GM23338 (cell line): ENCODE measurements at regions not wholly inside any gene's neighbourhood (a gene's known extent, or its start where the extent isn't known, plus 50 kb on each side); places are given as distances from the start of the nearest gene placed in this dataset.

Source experiments
- ATAC-seq: fragments of 200-7000 bp; cut with Tn5 transposase; 3 replicates; pipeline ENCODE4 v1.9.1; 2020
- DNase-seq: peaks from one replicate; pipeline ENCODE4 v3.0.0-alpha.2; 2015; ENCODE audit warnings: low spot score
- H2AFZ ChIP-seq: fragments of 200-600 bp; sonication (generic); 2 replicates; pipeline ENCODE4 v1.8.0; 2016; ENCODE audit warnings: antibody characterized with exemption, mild to moderate bottlenecking, moderate library complexity
- H3F3A ChIP-seq: fragments of 200-600 bp; sonication (generic); replicated peaks from 2 replicates; pipeline ENCODE4 v1.8.0; 2017; ENCODE audit warnings: antibody characterized with exemption, mixed run types, low read depth
- H3K27ac ChIP-seq: fragments of 200-600 bp; sonication (generic); 2 replicates; pipeline ENCODE4 v1.6.1; 2016; ENCODE audit warnings: low read depth
- H3K27me3 ChIP-seq: fragments of 200-600 bp; sonication (generic); 2 replicates; pipeline ENCODE4 v1.8.0; 2016; ENCODE audit warnings: mild to moderate bottlenecking, mixed run types, moderate library complexity; ENCODE audit not compliant: insufficient read depth
- H3K36me3 ChIP-seq: fragments of 200-600 bp; sonication (generic); 2 replicates; pipeline ENCODE4 v1.8.0; 2016; ENCODE audit warnings: mild to moderate bottlenecking; ENCODE audit not compliant: insufficient read depth
- H3K4me1 ChIP-seq: fragments of 200-600 bp; sonication (generic); 2 replicates; pipeline ENCODE4 v1.8.0; 2016; ENCODE audit warnings: mild to moderate bottlenecking, moderate library complexity; ENCODE audit not compliant: insufficient read depth
- H3K4me2 ChIP-seq: fragments of 200-600 bp; sonication (generic); 2 replicates; pipeline ENCODE4 v1.7.1; 2017; ENCODE audit warnings: mixed run types
- H3K4me3 ChIP-seq: fragments of 200-600 bp; sonication (generic); 2 replicates; pipeline ENCODE4 v1.6.1; 2016; ENCODE audit warnings: mixed run types
- H3K79me2 ChIP-seq: fragments of 200-600 bp; sonication (generic); replicated peaks from 2 replicates; pipeline ENCODE4 v1.8.0; 2017; ENCODE audit warnings: mild to moderate bottlenecking; ENCODE audit not compliant: insufficient read depth
- H3K9me2 ChIP-seq: fragments of 200-600 bp; sonication (generic); 2 replicates; pipeline ENCODE4 v1.8.0; 2017; ENCODE audit not compliant: insufficient read depth
- H4K20me1 ChIP-seq: fragments of 200-600 bp; sonication (generic); replicated peaks from 2 replicates; pipeline ENCODE4 v1.8.0; 2017; ENCODE audit warnings: mild to moderate bottlenecking; ENCODE audit not compliant: insufficient read depth
- H3K27ac Mint-ChIP-seq: 2 replicates; pipeline ENCODE4 v1.8.0; 2020; ENCODE audit warnings: inconsistent platforms, mild to moderate bottlenecking, moderate library complexity, mixed read lengths
- H3K27me3 Mint-ChIP-seq: 3 replicates; pipeline ENCODE4 v1.8.0; 2022; ENCODE audit warnings: low read depth, mild to moderate bottlenecking, moderate library complexity, mixed read lengths, inconsistent platforms; ENCODE audit not compliant: insufficient read depth, poor library complexity
- H3K36me3 Mint-ChIP-seq: 3 replicates; pipeline ENCODE4 v1.8.0; 2021; ENCODE audit warnings: low read depth, mild to moderate bottlenecking, inconsistent platforms, moderate library complexity, mixed read lengths
- H3K4me1 Mint-ChIP-seq: 3 replicates; pipeline ENCODE4 v1.8.0; 2020; ENCODE audit warnings: mild to moderate bottlenecking, inconsistent platforms, mixed read lengths
- H3K4me3 Mint-ChIP-seq: 3 replicates; pipeline ENCODE4 v1.8.0; 2021; ENCODE audit warnings: moderate library complexity, mild to moderate bottlenecking, inconsistent platforms, mixed read lengths
- H3K9me3 Mint-ChIP-seq: 3 replicates; pipeline ENCODE4 v1.8.0; 2020; ENCODE audit warnings: moderate library complexity, mild to moderate bottlenecking, inconsistent platforms, mixed read lengths
- EZH2 ChIP-seq: fragments of 200-600 bp; sonication (generic); IDR thresholded peaks from one replicate; pipeline ENCODE4 v1.8.0; 2017; ENCODE audit warnings: antibody characterized with exemption, mild to moderate bottlenecking, low read depth; ENCODE audit not compliant: unreplicated experiment
- EZH2phosphoT487 ChIP-seq: fragments of 200-600 bp; sonication (generic); IDR thresholded peaks from one replicate; pipeline ENCODE4 v1.8.1; 2018; ENCODE audit warnings: antibody characterized with exemption; ENCODE audit not compliant: unreplicated experiment
- NANOG ChIP-seq: IDR thresholded peaks from 2 replicates; pipeline ENCODE4 v1.6.1; 2016; ENCODE audit warnings: antibody characterized with exemption, borderline replicate concordance
- POLR2AphosphoS5 ChIP-seq: IDR thresholded peaks from 2 replicates; pipeline ENCODE4 v1.6.1; 2016; ENCODE audit warnings: antibody characterized with exemption, low read depth
- ZNF114 ChIP-seq: fragments of 250-450 bp; sonication (Bioruptor Pico); IDR thresholded peaks from 2 replicates; pipeline ENCODE4 v1.5.0; 2020; ENCODE audit warnings: mild to moderate bottlenecking, moderate library complexity
- ZNF331 ChIP-seq: fragments of 250-450 bp; sonication (Bioruptor Pico); IDR thresholded peaks from 2 replicates; pipeline ENCODE4 v1.5.0; 2020; ENCODE audit warnings: low read depth, mild to moderate bottlenecking, moderate library complexity
- TF ChIP-seq, protein P1 (sequence below), 2 experiments: fragments of 200-600 bp in 1 of 2; sonication (generic) in 1 of 2; conservative IDR thresholded peaks; 2 replicates each; pipeline versions ENCODE4 v1.5.1 to v1.6.1; 2016 to 2017; ENCODE audit warnings: antibody characterized with exemption in 2 of 2, low read depth in 2 of 2, mild to moderate bottlenecking in 2 of 2, moderate library complexity in 1 of 2
- TF ChIP-seq, protein P2 (sequence below): fragments of 250-450 bp; sonication (Bioruptor Pico); IDR thresholded peaks from 2 replicates; pipeline ENCODE4 v1.5.0; 2020; ENCODE audit warnings: mild to moderate bottlenecking, moderate library complexity
- TF ChIP-seq, protein P3 (sequence below): IDR thresholded peaks from one replicate; pipeline ENCODE4 v1.6.1; 2018; ENCODE audit warnings: antibody characterized with exemption; ENCODE audit not compliant: unreplicated experiment
- TF ChIP-seq, protein P4 (sequence below): IDR thresholded peaks from 2 replicates; pipeline ENCODE4 v1.6.1; 2016; ENCODE audit warnings: antibody characterized with exemption

DNA sequence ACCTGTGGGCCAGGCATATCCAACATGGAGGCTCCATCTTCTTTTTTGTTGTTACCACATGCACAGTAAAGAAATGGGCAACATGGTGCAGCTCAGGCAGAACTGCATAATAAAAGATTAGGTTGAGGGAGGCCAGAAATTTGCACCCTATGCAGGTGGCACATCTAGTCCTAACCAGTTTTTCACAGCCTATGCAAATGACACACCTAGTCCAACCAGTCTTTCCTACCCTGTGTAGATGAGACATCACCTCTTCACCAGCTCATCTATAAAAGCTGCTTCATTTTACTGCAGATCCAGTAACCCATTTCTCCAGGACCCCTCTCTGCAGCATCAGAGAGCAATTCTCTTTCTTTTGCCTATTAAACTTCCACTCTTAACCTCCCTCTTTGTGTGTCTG, 411.0 kb upstream of the PCDH15 start:
- DNase-seq (no peak), ATAC-seq (no peak)
- H3K79me2 ChIP-seq: no peaks in the 10 kb centered on the region
- no peaks in the 10 kb centered on the region; the same call in 2 of the 3 replicates for H3K9me3 Mint-ChIP-seq
- TF ChIP-seq, protein P1, sequence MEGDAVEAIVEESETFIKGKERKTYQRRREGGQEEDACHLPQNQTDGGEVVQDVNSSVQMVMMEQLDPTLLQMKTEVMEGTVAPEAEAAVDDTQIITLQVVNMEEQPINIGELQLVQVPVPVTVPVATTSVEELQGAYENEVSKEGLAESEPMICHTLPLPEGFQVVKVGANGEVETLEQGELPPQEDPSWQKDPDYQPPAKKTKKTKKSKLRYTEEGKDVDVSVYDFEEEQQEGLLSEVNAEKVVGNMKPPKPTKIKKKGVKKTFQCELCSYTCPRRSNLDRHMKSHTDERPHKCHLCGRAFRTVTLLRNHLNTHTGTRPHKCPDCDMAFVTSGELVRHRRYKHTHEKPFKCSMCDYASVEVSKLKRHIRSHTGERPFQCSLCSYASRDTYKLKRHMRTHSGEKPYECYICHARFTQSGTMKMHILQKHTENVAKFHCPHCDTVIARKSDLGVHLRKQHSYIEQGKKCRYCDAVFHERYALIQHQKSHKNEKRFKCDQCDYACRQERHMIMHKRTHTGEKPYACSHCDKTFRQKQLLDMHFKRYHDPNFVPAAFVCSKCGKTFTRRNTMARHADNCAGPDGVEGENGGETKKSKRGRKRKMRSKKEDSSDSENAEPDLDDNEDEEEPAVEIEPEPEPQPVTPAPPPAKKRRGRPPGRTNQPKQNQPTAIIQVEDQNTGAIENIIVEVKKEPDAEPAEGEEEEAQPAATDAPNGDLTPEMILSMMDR (conservative IDR thresholded peaks at IDR 0.05; ENCODE audit: low read depth in 2 of 2): no peak
- TF ChIP-seq, protein P2, sequence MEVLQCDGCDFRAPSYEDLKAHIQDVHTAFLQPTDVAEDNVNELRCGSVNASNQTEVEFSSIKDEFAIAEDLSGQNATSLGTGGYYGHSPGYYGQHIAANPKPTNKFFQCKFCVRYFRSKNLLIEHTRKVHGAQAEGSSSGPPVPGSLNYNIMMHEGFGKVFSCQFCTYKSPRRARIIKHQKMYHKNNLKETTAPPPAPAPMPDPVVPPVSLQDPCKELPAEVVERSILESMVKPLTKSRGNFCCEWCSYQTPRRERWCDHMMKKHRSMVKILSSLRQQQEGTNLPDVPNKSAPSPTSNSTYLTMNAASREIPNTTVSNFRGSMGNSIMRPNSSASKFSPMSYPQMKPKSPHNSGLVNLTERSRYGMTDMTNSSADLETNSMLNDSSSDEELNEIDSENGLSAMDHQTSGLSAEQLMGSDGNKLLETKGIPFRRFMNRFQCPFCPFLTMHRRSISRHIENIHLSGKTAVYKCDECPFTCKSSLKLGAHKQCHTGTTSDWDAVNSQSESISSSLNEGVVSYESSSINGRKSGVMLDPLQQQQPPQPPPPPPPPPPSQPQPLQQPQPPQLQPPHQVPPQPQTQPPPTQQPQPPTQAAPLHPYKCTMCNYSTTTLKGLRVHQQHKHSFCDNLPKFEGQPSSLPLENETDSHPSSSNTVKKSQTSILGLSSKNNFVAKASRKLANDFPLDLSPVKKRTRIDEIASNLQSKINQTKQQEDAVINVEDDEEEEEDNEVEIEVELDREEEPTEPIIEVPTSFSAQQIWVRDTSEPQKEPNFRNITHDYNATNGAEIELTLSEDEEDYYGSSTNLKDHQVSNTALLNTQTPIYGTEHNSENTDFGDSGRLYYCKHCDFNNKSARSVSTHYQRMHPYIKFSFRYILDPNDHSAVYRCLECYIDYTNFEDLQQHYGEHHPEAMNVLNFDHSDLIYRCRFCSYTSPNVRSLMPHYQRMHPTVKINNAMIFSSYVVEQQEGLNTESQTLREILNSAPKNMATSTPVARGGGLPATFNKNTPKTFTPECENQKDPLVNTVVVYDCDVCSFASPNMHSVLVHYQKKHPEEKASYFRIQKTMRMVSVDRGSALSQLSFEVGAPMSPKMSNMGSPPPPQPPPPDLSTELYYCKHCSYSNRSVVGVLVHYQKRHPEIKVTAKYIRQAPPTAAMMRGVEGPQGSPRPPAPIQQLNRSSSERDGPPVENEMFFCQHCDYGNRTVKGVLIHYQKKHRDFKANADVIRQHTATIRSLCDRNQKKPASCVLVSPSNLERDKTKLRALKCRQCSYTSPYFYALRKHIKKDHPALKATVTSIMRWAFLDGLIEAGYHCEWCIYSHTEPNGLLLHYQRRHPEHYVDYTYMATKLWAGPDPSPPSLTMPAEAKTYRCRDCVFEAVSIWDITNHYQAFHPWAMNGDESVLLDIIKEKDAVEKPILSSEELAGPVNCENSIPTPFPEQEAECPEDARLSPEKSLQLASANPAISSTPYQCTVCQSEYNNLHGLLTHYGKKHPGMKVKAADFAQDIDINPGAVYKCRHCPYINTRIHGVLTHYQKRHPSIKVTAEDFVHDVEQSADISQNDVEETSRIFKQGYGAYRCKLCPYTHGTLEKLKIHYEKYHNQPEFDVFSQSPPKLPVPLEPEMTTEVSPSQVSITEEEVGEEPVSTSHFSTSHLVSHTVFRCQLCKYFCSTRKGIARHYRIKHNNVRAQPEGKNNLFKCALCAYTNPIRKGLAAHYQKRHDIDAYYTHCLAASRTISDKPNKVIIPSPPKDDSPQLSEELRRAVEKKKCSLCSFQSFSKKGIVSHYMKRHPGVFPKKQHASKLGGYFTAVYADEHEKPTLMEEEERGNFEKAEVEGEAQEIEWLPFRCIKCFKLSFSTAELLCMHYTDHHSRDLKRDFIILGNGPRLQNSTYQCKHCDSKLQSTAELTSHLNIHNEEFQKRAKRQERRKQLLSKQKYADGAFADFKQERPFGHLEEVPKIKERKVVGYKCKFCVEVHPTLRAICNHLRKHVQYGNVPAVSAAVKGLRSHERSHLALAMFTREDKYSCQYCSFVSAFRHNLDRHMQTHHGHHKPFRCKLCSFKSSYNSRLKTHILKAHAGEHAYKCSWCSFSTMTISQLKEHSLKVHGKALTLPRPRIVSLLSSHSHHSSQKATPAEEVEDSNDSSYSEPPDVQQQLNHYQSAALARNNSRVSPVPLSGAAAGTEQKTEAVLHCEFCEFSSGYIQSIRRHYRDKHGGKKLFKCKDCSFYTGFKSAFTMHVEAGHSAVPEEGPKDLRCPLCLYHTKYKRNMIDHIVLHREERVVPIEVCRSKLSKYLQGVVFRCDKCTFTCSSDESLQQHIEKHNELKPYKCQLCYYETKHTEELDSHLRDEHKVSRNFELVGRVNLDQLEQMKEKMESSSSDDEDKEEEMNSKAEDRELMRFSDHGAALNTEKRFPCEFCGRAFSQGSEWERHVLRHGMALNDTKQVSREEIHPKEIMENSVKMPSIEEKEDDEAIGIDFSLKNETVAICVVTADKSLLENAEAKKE (CRISPR knock-in tag): no peak
- no peak for TF ChIP-seq POLR2AphosphoS5
- TF ChIP-seq, protein P3, sequence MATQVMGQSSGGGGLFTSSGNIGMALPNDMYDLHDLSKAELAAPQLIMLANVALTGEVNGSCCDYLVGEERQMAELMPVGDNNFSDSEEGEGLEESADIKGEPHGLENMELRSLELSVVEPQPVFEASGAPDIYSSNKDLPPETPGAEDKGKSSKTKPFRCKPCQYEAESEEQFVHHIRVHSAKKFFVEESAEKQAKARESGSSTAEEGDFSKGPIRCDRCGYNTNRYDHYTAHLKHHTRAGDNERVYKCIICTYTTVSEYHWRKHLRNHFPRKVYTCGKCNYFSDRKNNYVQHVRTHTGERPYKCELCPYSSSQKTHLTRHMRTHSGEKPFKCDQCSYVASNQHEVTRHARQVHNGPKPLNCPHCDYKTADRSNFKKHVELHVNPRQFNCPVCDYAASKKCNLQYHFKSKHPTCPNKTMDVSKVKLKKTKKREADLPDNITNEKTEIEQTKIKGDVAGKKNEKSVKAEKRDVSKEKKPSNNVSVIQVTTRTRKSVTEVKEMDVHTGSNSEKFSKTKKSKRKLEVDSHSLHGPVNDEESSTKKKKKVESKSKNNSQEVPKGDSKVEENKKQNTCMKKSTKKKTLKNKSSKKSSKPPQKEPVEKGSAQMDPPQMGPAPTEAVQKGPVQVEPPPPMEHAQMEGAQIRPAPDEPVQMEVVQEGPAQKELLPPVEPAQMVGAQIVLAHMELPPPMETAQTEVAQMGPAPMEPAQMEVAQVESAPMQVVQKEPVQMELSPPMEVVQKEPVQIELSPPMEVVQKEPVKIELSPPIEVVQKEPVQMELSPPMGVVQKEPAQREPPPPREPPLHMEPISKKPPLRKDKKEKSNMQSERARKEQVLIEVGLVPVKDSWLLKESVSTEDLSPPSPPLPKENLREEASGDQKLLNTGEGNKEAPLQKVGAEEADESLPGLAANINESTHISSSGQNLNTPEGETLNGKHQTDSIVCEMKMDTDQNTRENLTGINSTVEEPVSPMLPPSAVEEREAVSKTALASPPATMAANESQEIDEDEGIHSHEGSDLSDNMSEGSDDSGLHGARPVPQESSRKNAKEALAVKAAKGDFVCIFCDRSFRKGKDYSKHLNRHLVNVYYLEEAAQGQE: no peak
- no peak for TF ChIP-seq NANOG
- no peak for TF ChIP-seq ZNF114 (CRISPR knock-in tag)
- no peak for TF ChIP-seq ZNF331 (CRISPR knock-in tag)
- TF ChIP-seq, protein P4, sequence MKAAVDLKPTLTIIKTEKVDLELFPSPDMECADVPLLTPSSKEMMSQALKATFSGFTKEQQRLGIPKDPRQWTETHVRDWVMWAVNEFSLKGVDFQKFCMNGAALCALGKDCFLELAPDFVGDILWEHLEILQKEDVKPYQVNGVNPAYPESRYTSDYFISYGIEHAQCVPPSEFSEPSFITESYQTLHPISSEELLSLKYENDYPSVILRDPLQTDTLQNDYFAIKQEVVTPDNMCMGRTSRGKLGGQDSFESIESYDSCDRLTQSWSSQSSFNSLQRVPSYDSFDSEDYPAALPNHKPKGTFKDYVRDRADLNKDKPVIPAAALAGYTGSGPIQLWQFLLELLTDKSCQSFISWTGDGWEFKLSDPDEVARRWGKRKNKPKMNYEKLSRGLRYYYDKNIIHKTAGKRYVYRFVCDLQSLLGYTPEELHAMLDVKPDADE: no peak
- no peak for TF ChIP-seq EZH2
- TF ChIP-seq EZH2phosphoT487: no peak
- peaks cover 3% of the 10 kb centered on the region; the same call in 1 of the 2 replicates for H3K4me1 ChIP-seq
- H3K27ac ChIP-seq: no peak overlapping the region
- H3K27me3 ChIP-seq: no peaks in the 10 kb centered on the region
- no peak overlapping the region for H3K4me3 ChIP-seq
- no peaks in the 10 kb centered on the region for H3K36me3 Mint-ChIP-seq
- H3K27me3 Mint-ChIP-seq: no peaks in the 10 kb centered on the region
- H3K4me1 Mint-ChIP-seq: peaks cover 7% of the 10 kb centered on the region; the same call in 2 of the 3 replicates
- 0 out of 2 replicates have a peak, but pooled peaks cover 2% of the 10 kb centered on the region for H3K9me2 ChIP-seq
- H3F3A ChIP-seq: no peaks in the 10 kb centered on the region
- H4K20me1 ChIP-seq: no peaks in the 10 kb centered on the region
- H3K27ac Mint-ChIP-seq: no peak overlapping the region
- no peak overlapping the region for H2AFZ ChIP-seq
- no peaks in the 10 kb centered on the region for H3K36me3 ChIP-seq
- H3K4me3 Mint-ChIP-seq: no peak overlapping the region
- H3K4me2 ChIP-seq: no peak overlapping the region
